Stimulated activated CD8-positive, alpha-beta memory T cell treated with anti-CD3 and anti-CD28 coated beads, Interleukin-7, amount 100 ng/mL, for 4 hours (primary cell): ENCODE measurements at regions not wholly inside any gene's neighbourhood (a gene's known extent, or its start where the extent isn't known, plus 50 kb on each side); places are given as distances from the start of the nearest gene placed in this dataset.
"Not testable (repeated sequence)": the region's sequence is repeated elsewhere in the genome, so short reads cannot be mapped to it uniquely, and the experiment has no call there.

Experiments used
- DNase-seq, 2 donors: peaks; one replicate each; pipeline ENCODE4 v3.0.0-alpha.2; 2020; ENCODE audit warnings: low read depth in 2 of 2

GRCh38 chr18:60319129-60319528, 53.4 kb downstream of the MC4R start:
- no peak for DNase-seq

- no peak for DNase-seq
Measured at GRCh38 chr18:60311676-60312360, 60.8 kb downstream of the MC4R start.

- no peak for DNase-seq
Measured at GRCh38 chr18:60295674-60296073, 76.9 kb downstream of the MC4R start.

DNA sequence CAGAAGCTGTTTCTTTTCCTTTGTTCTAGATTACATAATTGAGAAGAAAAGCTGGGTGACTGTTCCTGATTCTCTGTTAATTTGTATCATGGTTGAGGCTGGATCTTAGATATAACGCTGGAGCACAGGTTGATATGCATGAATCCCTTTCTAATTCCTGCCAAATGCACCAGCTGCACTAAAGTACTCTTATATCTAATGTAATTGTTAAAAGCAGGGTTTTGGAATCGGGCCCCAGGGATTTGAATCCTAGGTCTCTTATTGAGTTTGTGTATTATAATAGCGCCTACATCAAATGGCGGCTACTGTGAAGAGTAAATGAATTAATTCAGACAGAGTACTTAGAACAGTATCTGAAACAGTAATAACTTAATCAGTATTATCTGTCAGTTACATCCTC, 80.4 kb downstream of the MC4R start:
- no peak for DNase-seq

DNA sequence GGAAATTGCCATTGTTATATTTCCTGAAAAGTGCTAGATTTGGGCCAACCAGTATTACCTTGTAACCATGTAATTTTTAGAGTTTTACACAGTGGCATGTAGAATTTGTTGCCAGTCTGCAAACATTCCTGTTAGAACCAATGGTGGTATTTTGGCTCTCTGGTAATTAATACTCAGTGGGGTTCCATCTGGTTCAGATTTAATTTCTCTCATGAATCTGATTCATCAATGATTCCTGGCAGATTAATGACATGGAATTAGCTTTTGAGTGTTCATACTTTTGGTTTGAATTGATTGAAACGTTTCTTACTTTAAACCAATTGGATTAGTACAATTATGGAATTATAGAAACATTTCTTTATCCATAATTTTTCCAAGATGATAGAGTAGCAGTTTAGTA, 93.2 kb downstream of the MC4R start:
- DNase-seq, result no peak

DNA sequence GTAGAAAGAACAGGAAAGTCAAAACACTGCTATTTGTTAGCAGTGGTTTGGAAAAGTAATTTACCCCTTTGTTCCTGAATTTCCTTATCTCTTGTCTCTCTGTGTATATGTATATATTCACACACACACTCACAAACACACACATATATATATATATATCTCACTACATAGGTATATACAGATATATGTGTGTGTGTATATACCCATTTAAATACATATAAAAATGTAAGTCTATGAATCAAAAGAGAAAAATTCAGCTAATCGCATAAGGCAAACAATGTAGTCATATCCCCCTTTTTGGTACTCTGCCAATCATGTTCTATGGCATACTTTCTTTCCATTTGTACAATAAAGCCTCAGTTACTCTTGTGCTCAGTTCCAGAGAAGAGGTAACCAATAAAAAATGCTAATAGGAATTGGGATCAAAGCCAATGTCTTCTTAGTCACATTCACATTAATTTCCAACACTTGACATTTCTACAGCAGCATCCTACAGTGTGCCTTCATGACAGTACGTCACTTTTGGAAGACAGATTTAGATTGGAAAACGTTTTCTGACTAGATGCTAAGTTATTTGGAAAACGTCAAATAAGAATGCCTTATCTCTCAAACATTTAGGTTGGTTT, 94.6 kb downstream of the MC4R start:
- DNase-seq, result no peak

- no peak for DNase-seq
Measured at GRCh38 chr18:60267391-60268058, 105.0 kb downstream of the MC4R start.

GRCh38 chr18:60266558-60266957, 106.0 kb downstream of the MC4R start:
- DNase-seq, result no peak

DNA sequence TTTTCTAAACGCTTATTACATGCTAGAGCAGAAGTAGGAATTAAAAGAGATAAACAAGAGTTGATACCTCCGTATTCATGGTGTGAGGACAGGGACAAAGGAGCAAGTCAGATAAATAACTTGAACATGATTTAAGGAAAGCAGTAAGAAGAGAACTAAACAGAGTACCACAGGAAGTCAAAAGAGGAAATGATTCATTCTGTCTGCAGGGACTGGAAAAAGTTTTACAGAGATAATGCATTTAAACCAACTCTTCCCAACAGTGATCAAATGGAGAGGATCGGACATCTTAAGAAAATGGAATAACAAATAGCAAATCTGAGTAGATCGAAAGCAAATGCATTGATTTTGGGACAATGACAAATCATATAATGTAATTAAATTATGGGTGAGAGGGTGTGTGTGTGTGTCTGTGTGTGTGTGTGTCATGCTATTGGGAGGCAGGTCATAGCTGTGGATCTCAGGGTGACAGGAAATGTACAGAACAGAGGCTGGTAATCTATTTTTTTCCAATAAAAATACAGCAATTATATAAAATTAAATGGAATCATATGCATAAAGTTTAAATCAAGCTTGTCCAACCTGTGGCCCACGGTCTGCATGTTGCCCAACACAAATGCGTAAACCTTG, 113.4 kb downstream of the MC4R start:
- DNase-seq, result no peak

DNA sequence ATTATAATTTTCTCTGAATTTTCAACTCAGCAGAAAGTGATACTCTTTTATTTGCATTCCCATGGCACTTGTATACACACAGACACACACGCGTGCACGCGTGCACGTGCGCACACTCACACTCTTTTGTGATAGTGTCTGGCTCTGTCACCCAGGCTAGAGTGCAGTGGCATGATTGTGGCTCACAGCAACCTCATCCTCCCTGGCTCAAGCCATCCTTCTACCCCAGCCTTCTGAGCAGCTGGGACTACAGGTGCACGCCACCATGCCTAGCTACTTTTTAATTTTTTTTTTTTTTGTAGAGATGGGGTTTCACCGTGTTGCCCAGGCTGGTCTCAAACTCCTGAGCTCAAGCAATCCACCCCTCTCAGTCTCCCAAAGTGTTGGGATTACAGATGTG, 123.2 kb downstream of the MC4R start:
- no peak for DNase-seq

- no peak for DNase-seq
Measured at GRCh38 chr18:60248336-60249330, 123.9 kb downstream of the MC4R start.

GRCh38 chr18:60247103-60247502, 125.5 kb downstream of the MC4R start:
- no peak for DNase-seq

- no peak for DNase-seq
Measured at GRCh38 chr18:60246606-60247005, 126.0 kb downstream of the MC4R start.

- no peak for DNase-seq
Measured at GRCh38 chr18:60245096-60245495, 127.5 kb downstream of the MC4R start.

DNA sequence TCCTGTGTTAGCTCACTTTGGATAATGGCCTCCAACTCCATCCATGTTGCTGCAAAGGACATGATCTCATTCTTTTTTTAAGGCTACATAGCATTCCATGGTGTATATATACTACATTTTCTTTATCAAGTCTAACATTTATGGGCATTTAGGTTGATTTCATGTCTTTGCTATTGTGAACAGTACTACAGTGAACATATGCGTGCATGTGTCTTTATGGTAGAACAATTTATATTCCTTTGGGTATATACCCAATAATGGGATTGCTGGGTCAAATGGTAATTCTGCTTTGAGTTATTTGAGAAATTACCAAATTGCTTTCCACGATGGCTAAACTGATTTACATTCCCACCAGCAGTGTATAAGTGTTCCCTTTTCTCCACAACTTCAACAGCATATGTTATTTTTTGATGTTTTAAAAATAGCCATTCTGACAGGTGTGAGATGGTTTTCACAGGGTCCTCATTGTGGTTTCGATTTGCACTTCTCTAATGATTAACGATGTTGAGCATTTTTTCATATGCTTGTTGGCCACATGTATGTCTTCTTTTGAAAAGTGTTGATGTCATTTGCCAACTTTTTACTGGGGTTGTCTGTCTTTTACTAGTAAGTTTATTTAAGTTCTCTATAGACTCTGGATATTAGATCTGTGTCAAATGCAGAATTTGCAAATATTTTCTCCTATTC, 133.4 kb downstream of the MC4R start:
- not testable (repeated sequence) for DNase-seq

- DNase-seq, result no peak
Measured at GRCh38 chr18:60235164-60235563, 137.4 kb downstream of the MC4R start.

DNA sequence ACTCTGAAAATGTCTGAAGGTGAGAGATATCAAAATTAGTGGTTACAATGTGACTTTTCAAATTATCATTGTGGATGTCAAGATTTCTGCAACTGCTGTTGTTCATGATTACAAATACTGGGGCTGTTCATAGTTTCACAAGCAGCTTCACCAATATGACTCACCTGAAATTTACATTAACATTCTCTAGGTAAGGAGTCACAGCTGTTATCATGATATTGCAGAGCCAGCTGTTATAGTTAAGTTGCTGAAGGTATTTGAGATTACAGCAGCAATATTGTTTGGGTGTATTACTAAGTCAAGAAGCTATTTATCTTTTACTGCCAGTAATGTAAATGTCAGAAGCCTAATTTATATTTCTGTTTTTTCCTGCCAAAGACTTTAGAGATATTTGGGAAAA, 140.0 kb downstream of the MC4R start:
- no peak for DNase-seq

- DNase-seq, result no peak
Measured at GRCh38 chr18:60228609-60229595, 143.7 kb downstream of the MC4R start.

DNA sequence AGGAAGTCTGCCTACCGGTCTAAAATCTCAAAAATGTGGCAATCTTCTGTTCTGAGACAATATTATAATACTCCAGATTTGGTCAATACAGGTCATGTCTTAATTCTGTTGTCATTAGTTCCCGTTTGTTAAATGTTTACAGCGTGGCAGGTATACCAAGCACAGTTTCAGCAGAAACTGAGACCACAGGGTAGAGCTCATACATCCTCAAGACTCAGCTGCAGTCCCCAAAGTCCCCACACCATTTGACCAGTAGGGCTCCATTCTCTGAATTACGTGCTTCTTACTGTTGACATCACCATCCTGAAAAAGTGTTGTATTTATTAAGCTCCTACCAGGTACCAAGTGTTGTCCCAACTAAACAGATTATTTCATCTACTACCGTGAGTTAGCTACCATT, 157.1 kb downstream of the MC4R start:
- no peak for DNase-seq

DNA sequence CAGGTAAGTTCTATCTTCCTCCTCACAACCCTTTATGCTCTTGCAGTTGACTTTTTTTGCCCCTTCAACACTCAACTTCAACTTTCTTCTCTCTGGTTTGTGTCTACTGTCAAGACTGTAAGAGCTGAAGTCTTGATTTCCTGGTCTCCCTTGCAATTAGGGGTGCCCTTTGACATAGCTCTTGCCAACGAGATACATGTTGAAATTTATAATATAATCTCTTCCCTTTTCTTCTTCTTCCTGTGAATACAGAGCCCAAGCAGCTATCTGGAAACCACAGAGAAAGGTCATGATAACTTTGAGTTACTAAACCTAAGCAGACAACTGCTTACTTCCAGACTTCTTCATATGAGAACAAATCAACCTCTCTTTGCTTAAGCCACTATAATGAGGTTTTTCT, 163.5 kb downstream of the MC4R start:
- no peak for DNase-seq
